Activated T-helper 1 cell treated with anti-CD3 and anti-CD28 coated beads, Interleukin-12 subunit alpha, Interleukin-12 subunit beta, Interleukin-2, Interleukin-4 antibody, amounts not matched to agents 30 ng/mL and 10 ng/mL and 1 ng/mL, durations not matched to agents 14 hours and 24 hours and 36 hours (primary cell): ENCODE measurements at regions not wholly inside any gene's neighbourhood (a gene's known extent, or its start where the extent isn't known, plus 50 kb on each side); places are given as distances from the start of the nearest gene placed in this dataset.

Experiments
- DNase-seq: peaks from one replicate; pipeline ENCODE4 v3.0.0; 2021; ENCODE audit warnings: low spot score
- H3K27ac Mint-ChIP-seq: one replicate; pipeline ENCODE4 v1.8.0; 2021; ENCODE audit warnings: mild to moderate bottlenecking, mixed read lengths
- H3K27me3 Mint-ChIP-seq: one replicate; pipeline ENCODE4 v1.8.0; 2022; ENCODE audit warnings: mild to moderate bottlenecking, moderate library complexity, mixed read lengths; ENCODE audit not compliant: insufficient read depth
- H3K36me3 Mint-ChIP-seq: one replicate; pipeline ENCODE4 v1.8.0; 2021; ENCODE audit warnings: low read depth, mixed read lengths
- H3K4me1 Mint-ChIP-seq: one replicate; pipeline ENCODE4 v1.8.0; 2021; ENCODE audit warnings: low read depth, mixed read lengths
- H3K4me3 Mint-ChIP-seq: one replicate; pipeline ENCODE4 v1.8.0; 2021; ENCODE audit warnings: mild to moderate bottlenecking, moderate library complexity, mixed read lengths
- H3K9me3 Mint-ChIP-seq: one replicate; pipeline ENCODE4 v1.8.0; 2021; ENCODE audit warnings: mixed read lengths
- intact Hi-C: fragments of 100-400 bp; cut with micrococcal nuclease; formaldehyde crosslinking; loops from one replicate; pipeline ENCODE4 v1.15.1; 2024

DNA sequence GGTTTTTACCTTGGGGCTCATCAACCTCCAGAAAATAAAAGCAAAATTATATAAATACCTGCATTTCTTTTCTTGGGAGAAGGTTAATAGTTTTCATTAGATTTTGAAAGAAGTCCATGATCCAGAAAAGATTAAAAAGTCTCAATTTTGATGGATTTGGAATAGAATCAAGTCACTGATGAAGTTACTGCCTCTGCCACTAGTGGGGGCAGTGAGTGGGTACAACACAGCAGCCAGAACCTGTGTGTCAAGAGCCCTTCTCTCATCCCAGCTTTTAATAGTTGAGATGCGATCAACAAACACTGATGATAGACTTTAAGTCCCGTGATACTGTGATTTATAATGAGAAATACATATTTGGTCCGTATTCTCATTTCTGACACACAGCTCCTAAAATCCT, 686.7 kb downstream of the DIAPH3 start:
- H3K27ac Mint-ChIP-seq: no peak overlapping the region
- H3K4me3 Mint-ChIP-seq: no peak overlapping the region

GRCh38 chr13:59478908-59479307, 684.8 kb downstream of the DIAPH3 start:
- intact Hi-C loops: no loop called here
- Mint-ChIP-seq H3K27ac (no peak overlapping the region), H3K4me1 (no peaks in the 10 kb centered on the region), H3K36me3 (no peaks in the 10 kb centered on the region), H3K4me3 (no peak overlapping the region), H3K9me3 (no peaks in the 10 kb centered on the region), H3K27me3 (no peaks in the 10 kb centered on the region)
- no peak for DNase-seq

More for the DNA sequence above, 686.7 kb downstream of the DIAPH3 start:
- intact Hi-C loops: no loop called here
- Mint-ChIP-seq H3K36me3 (no peaks in the 10 kb centered on the region), H3K4me1 (no peaks in the 10 kb centered on the region), H3K9me3 (no peaks in the 10 kb centered on the region), H3K27me3 (no peaks in the 10 kb centered on the region)
- DNase-seq: no peak

- Mint-ChIP-seq H3K9me3 (no peaks in the 10 kb centered on the region), H3K4me3 (no peak overlapping the region), H3K4me1 (no peaks in the 10 kb centered on the region), H3K36me3 (no peaks in the 10 kb centered on the region), H3K27me3 (no peaks in the 10 kb centered on the region), H3K27ac (no peak overlapping the region)
- intact Hi-C loops: no loop called here
- DNase-seq: no peak
Observed at GRCh38 chr13:59479629-59480028, 684.1 kb downstream of the DIAPH3 start.

DNA sequence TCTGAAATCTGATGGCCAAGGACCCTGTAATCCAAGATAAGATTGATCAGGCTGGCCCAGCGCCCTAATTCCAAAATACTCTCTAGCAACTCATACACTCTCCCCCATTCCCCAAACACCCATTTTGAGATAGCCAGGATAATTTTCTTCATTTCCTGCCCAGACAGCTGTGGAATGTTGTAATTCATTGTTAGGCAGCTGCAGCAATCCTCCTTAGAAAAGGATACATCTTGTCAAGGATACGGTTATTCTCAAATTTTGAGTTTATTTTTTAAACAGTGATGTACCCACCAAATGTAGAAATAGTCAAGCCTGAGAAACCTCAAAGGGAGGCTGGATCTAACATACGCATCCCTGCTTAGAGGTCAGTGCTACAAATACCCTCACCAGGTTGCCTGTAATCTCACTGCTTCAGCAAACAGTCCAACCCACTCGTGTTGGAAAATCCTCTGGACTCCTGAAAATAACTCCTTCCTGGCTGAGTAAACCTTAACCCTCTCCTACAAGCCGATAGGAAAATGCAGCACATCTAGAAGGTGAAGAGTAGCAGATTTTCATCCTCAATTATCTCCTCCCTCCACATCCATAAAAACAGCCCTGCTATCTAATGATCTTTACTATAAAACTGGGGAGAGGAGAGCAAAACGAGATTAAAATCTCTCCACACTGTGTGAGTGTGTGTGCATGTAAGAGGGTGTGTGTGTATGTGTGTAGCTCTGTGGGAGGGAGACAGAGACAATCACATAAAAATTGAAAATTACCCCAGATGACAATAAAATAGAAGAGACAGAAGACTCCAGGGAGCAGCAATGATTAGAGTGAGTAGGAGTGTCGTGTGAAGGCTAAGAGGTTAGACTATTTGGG, 683.1 kb downstream of the DIAPH3 start:
- no peaks in the 10 kb centered on the region for H3K36me3 Mint-ChIP-seq

DNA sequence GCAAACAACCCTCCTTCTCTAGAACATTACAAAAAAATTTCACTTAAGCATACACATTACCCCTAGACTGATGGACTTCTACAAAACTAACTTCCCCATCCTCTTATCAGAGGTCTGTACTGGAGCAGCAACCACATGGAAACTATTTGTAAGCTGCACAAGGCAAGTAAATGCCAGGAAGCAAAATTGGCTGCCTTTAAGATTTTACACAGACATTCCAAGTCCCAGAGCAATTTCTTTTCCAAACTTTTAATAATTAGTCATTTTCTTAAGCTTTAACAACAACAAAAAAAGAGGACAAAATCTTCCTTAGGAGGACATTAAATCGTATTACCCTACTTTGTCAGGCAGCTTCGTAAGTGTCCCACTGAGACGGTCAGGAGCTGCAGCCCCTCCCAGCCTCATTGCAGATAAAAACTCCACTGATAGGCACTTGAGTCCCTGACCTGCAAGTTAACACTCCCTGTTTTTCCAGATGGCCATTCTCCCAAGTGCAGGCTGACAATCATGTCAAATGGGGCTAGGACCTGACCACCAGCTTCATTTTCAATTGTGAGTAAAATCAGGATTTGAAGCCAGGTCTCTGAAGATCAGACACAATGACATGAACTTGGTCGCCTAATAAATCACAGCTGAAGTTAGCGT, 680.1 kb downstream of the DIAPH3 start:
- no peaks in the 10 kb centered on the region for H3K4me1 Mint-ChIP-seq
- H3K36me3 Mint-ChIP-seq: no peaks in the 10 kb centered on the region
- intact Hi-C loops: no loop called here
- no peak overlapping the region for H3K4me3 Mint-ChIP-seq
- H3K9me3 Mint-ChIP-seq: no peaks in the 10 kb centered on the region
- no peaks in the 10 kb centered on the region for H3K27me3 Mint-ChIP-seq
- no peak overlapping the region for H3K27ac Mint-ChIP-seq
- no peak for DNase-seq

More for the DNA sequence above, 683.1 kb downstream of the DIAPH3 start:
- DNase-seq: no peak
- intact Hi-C loops: no loop called here
- Mint-ChIP-seq H3K27ac (no peak overlapping the region), H3K9me3 (no peaks in the 10 kb centered on the region), H3K4me3 (no peak overlapping the region), H3K27me3 (no peaks in the 10 kb centered on the region), H3K4me1 (no peaks in the 10 kb centered on the region)

- Mint-ChIP-seq H3K4me1 (no peaks in the 10 kb centered on the region), H3K27me3 (no peaks in the 10 kb centered on the region), H3K9me3 (no peaks in the 10 kb centered on the region), H3K27ac (no peak overlapping the region), H3K4me3 (no peak overlapping the region), H3K36me3 (no peaks in the 10 kb centered on the region)
- intact Hi-C loops: no loop called here
- DNase-seq: no peak
Observed at GRCh38 chr13:59487883-59488282, 675.8 kb downstream of the DIAPH3 start.

DNA sequence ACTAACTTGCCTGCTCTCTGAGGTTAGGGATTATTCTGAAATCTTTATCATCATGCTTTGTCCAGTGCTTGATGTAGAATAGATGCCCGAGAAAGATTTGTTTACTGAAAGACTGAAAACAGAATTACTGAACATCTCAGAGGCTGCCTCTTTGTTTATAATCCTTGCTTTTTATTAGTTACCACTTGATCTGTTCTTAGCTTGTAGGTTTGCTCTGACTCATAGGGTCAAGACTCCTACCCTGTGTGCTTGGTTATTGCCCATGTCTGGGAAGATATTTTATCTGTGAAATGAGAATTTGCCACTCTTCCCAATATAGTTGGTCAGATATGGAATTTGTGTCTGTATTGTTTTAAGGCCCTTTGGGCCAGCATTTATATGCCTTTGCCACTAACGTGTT, 675.3 kb downstream of the DIAPH3 start:
- H3K4me1 Mint-ChIP-seq: no peaks in the 10 kb centered on the region
- no peak overlapping the region for H3K4me3 Mint-ChIP-seq
- no peak overlapping the region for H3K27ac Mint-ChIP-seq
- intact Hi-C loops: no loop called here
- H3K36me3 Mint-ChIP-seq: no peaks in the 10 kb centered on the region
- H3K27me3 Mint-ChIP-seq: no peaks in the 10 kb centered on the region
- H3K9me3 Mint-ChIP-seq: no peaks in the 10 kb centered on the region
- DNase-seq: no peak

- Mint-ChIP-seq H3K27me3 (no peaks in the 10 kb centered on the region), H3K36me3 (no peaks in the 10 kb centered on the region)
Observed at GRCh38 chr13:59490651-59491050, 673.1 kb downstream of the DIAPH3 start.

GRCh38 chr13:59492030-59492636, 671.6 kb downstream of the DIAPH3 start:
- Mint-ChIP-seq H3K4me3 (no peak overlapping the region), H3K36me3 (no peaks in the 10 kb centered on the region), H3K27ac (no peak overlapping the region), H3K4me1 (no peaks in the 10 kb centered on the region), H3K9me3 (no peaks in the 10 kb centered on the region), H3K27me3 (no peaks in the 10 kb centered on the region)
- DNase-seq: no peak
- intact Hi-C loops: no loop called here

More at GRCh38 chr13:59490651-59491050, 673.1 kb downstream of the DIAPH3 start:
- H3K27ac Mint-ChIP-seq: no peak overlapping the region
- H3K4me1 Mint-ChIP-seq: no peaks in the 10 kb centered on the region
- no peaks in the 10 kb centered on the region for H3K9me3 Mint-ChIP-seq
- intact Hi-C loops: no loop called here
- DNase-seq: no peak
- no peak overlapping the region for H3K4me3 Mint-ChIP-seq

DNA sequence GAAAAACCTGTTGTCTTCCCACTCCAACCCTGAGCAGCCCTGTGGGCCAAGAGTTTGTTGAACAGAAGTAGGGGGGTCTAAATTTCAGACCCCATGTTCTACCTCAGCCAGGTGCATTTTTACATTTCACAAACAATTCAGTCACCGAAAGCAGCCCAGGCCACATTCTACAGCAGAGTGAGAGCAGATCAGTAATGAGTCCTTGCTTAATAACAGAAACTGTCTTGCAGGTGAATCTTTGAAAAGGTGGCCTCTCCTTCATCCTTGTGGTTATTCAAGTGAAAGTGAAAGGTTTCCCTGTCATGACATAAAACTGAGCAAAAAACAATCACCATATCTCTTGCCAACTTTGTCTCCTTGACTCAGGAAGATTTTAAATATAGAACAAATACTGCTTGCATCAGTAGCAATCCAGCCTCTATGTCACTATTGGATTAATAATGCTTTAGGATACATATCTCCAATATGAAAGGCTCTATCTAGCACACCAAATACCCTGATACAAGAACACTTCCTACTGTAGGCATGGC, 670.2 kb downstream of the DIAPH3 start:
- intact Hi-C loops: no loop called here
- Mint-ChIP-seq H3K4me3 (no peak overlapping the region), H3K27me3 (no peaks in the 10 kb centered on the region), H3K9me3 (no peaks in the 10 kb centered on the region), H3K27ac (no peak overlapping the region), H3K4me1 (no peaks in the 10 kb centered on the region), H3K36me3 (no peaks in the 10 kb centered on the region)
- DNase-seq: no peak

GRCh38 chr13:59494151-59494550, 669.6 kb downstream of the DIAPH3 start:
- Mint-ChIP-seq H3K4me3 (no peak overlapping the region), H3K4me1 (no peaks in the 10 kb centered on the region), H3K36me3 (no peaks in the 10 kb centered on the region), H3K27me3 (no peaks in the 10 kb centered on the region), H3K9me3 (no peaks in the 10 kb centered on the region), H3K27ac (no peak overlapping the region)
- DNase-seq: no peak
- intact Hi-C loops: no loop called here

DNA sequence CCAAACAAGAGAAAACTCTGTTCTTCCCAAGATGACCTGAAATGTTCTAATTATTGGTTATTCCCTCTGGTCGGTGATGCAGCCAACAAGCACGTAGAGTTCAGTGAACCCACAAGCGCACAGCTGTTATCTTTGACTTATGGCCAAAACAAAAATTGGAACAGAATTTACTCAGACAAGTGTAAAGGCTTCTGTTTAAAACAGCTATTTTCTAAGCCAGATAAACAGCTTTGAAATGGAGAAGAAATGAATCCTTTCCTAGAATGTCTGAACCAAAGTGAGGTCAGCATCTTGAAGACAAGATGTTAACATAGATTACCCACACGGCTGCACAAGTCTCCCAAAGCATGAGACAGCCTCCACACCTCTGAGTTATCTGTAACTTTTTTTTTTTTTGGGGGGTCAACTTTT, 669.2 kb downstream of the DIAPH3 start:
- intact Hi-C loops: no loop called here
- Mint-ChIP-seq H3K27me3 (no peaks in the 10 kb centered on the region), H3K36me3 (no peaks in the 10 kb centered on the region), H3K4me1 (no peaks in the 10 kb centered on the region), H3K27ac (no peak overlapping the region), H3K9me3 (no peaks in the 10 kb centered on the region), H3K4me3 (no peak overlapping the region)
- no peak for DNase-seq

GRCh38 chr13:59495299-59495698, 668.4 kb downstream of the DIAPH3 start:
- H3K27me3 Mint-ChIP-seq: no peaks in the 10 kb centered on the region
- H3K27ac Mint-ChIP-seq: no peak overlapping the region
- H3K9me3 Mint-ChIP-seq: no peaks in the 10 kb centered on the region
- H3K36me3 Mint-ChIP-seq: no peaks in the 10 kb centered on the region
- DNase-seq: no peak
- H3K4me1 Mint-ChIP-seq: no peaks in the 10 kb centered on the region
- intact Hi-C loops: no loop called here
- no peak overlapping the region for H3K4me3 Mint-ChIP-seq
